ENCODE measurements at regions not wholly inside any gene's neighbourhood (a gene's known extent, or its start where the extent isn't known, plus 50 kb on each side); places are given as distances from the start of the nearest gene placed in this dataset.
A peak's percentile ranks its signal among the peaks of the same experiment; 100 is the strongest.

DNA sequence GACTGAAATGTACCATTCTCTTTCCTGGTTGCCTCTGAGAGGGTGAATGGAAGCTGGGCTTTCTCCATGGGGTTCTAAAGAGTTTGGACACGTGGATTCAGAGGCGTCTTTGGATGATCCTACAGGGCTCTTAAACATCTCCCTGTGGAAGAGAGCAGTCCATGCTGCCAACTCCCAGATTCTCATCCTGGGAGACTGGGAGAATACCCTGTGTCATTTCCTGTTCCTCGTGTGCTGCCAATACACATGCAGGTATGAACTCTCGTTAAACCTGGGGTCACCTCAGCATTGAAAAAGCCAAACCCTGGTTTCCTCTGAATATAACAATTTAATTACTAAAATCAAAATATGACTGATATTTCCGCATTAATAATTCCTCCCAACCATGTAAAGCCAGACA lies 73.3 kb upstream of the NT5C1B start:
- Histone ChIP-seq H3K4me1 (ENCODE audit: control insufficient read depth, extremely low read depth, insufficient read depth, low read length) (peaks cover 5% of the 10 kb centered on the region), H3K27me3 (ENCODE audit: control insufficient read depth, extremely low read depth, insufficient read depth, low read length) (no peaks in the 10 kb centered on the region), H3K79me2 (ENCODE audit: control insufficient read depth, insufficient read depth, low read length) (no peaks in the 10 kb centered on the region), H3K4me3 (ENCODE audit: control insufficient read depth in 2 of 3, extremely low read depth in 1 of 3, insufficient read depth in 2 of 3, low read depth in 1 of 3, low read length in 3 of 3) (no peak overlapping the region), H2AFZ (ENCODE audit: control insufficient read depth, low read length) (no peak overlapping the region), H3K27ac (ENCODE audit: control insufficient read depth, insufficient read depth, low read length) (no peak overlapping the region), H4K20me1 (ENCODE audit: control insufficient read depth, extremely low read depth, insufficient read depth, low read length) (no peaks in the 10 kb centered on the region), H3K4me2 (ENCODE audit: control insufficient read depth, extremely low read depth, insufficient read depth, low read depth, low read length) (no peak overlapping the region), H3K9me1 (ENCODE audit: control insufficient read depth, extremely low read depth, insufficient read depth, low read length) (no peaks in the 10 kb centered on the region), H3K36me3 (ENCODE audit: control insufficient read depth in 2 of 2, extremely low read depth in 1 of 2, insufficient read depth in 2 of 2, low read length in 2 of 2) (no peaks in the 10 kb centered on the region), H3K9me3 (ENCODE audit: control insufficient read depth, low read depth, low read length) (no peaks in the 10 kb centered on the region), H3K9ac (ENCODE audit: control insufficient read depth, extremely low read depth, insufficient read depth, low read length) (no peak overlapping the region)
- dilution Hi-C loops (cut with MboI; ENCODE audit: extremely low pct_ligation_motif_present, low sequenced_read_pairs), result no loop called here
- TF ChIP-seq, protein P1, sequence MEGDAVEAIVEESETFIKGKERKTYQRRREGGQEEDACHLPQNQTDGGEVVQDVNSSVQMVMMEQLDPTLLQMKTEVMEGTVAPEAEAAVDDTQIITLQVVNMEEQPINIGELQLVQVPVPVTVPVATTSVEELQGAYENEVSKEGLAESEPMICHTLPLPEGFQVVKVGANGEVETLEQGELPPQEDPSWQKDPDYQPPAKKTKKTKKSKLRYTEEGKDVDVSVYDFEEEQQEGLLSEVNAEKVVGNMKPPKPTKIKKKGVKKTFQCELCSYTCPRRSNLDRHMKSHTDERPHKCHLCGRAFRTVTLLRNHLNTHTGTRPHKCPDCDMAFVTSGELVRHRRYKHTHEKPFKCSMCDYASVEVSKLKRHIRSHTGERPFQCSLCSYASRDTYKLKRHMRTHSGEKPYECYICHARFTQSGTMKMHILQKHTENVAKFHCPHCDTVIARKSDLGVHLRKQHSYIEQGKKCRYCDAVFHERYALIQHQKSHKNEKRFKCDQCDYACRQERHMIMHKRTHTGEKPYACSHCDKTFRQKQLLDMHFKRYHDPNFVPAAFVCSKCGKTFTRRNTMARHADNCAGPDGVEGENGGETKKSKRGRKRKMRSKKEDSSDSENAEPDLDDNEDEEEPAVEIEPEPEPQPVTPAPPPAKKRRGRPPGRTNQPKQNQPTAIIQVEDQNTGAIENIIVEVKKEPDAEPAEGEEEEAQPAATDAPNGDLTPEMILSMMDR (optimal IDR thresholded peaks at IDR 0.05 in 1 of 3, IDR thresholded peaks at IDR 0.05 in 1 of 3, conservative IDR thresholded peaks at IDR 0.05 in 1 of 3; ENCODE audit: extremely low read depth in 1 of 3, insufficient read depth in 2 of 3, low read length in 3 of 3), result no peak
- TF ChIP-seq EZH2 (IDR thresholded peaks at IDR 0.05; ENCODE audit: low read length), result no peak
- FAIRE-seq (peak; percentile 75), DNase-seq (ENCODE audit: low read depth, low spot score) (no peak)

DNA sequence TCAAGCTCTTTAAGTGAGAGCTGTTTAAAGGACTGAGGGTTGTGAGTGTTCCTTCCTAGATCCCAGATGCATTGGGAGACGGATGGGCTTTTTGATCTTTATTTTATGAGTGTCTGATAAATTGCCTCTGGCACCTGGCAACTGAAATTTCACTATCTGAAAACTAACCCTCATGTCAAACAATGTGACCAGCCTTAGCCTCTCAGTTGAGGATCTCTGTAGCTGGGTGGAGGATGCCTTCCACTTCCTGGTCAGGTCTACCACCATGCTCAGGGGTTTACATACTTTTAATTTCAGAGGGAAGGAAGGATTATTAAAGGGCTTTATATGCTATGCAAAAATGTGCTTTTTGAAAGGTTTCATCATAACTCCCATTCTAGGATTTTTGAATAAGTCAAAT lies 70.5 kb upstream of the NT5C1B start:
- TF ChIP-seq, protein P1 (optimal IDR thresholded peaks at IDR 0.05 in 1 of 3, IDR thresholded peaks at IDR 0.05 in 1 of 3, conservative IDR thresholded peaks at IDR 0.05 in 1 of 3; ENCODE audit: extremely low read depth in 1 of 3, insufficient read depth in 2 of 3, low read length in 3 of 3), result no peak
- Histone ChIP-seq H3K27ac (ENCODE audit: control insufficient read depth, insufficient read depth, low read length) (no peak overlapping the region), H2AFZ (ENCODE audit: control insufficient read depth, low read length) (no peak overlapping the region), H3K79me2 (ENCODE audit: control insufficient read depth, insufficient read depth, low read length) (no peaks in the 10 kb centered on the region), H3K4me2 (ENCODE audit: control insufficient read depth, extremely low read depth, insufficient read depth, low read depth, low read length) (no peak overlapping the region), H4K20me1 (ENCODE audit: control insufficient read depth, extremely low read depth, insufficient read depth, low read length) (no peaks in the 10 kb centered on the region), H3K27me3 (ENCODE audit: control insufficient read depth, extremely low read depth, insufficient read depth, low read length) (no peaks in the 10 kb centered on the region), H3K4me3 (ENCODE audit: control insufficient read depth in 2 of 3, extremely low read depth in 1 of 3, insufficient read depth in 2 of 3, low read depth in 1 of 3, low read length in 3 of 3) (no peak overlapping the region), H3K9ac (ENCODE audit: control insufficient read depth, extremely low read depth, insufficient read depth, low read length) (no peak overlapping the region), H3K4me1 (ENCODE audit: control insufficient read depth, extremely low read depth, insufficient read depth, low read length) (peaks cover 5% of the 10 kb centered on the region), H3K36me3 (ENCODE audit: control insufficient read depth in 2 of 2, extremely low read depth in 1 of 2, insufficient read depth in 2 of 2, low read length in 2 of 2) (no peaks in the 10 kb centered on the region), H3K9me3 (ENCODE audit: control insufficient read depth, low read depth, low read length) (no peaks in the 10 kb centered on the region), H3K9me1 (ENCODE audit: control insufficient read depth, extremely low read depth, insufficient read depth, low read length) (no peaks in the 10 kb centered on the region)
- FAIRE-seq, result no peak
- dilution Hi-C loops (cut with MboI; ENCODE audit: extremely low pct_ligation_motif_present, low sequenced_read_pairs), result no loop called here
- no peak for DNase-seq (ENCODE audit: low read depth, low spot score)

All from keratinocyte (primary cell).